NCI-H446 (cell line): ENCODE measurements at regions not wholly inside any gene's neighbourhood (a gene's known extent, or its start where the extent isn't known, plus 50 kb on each side); places are given as distances from the start of the nearest gene placed in this dataset.

ENCODE experiments used
- DNase-seq, 2 experiments: peaks; one replicate each; lab custom pipeline; 2025; lab: John Stamatoyannopoulos, UW

- DNase-seq: no peak
These were observed 434.2 kb upstream of the MYT1L start for GRCh38 chr2:2765176-2765800.

DNA sequence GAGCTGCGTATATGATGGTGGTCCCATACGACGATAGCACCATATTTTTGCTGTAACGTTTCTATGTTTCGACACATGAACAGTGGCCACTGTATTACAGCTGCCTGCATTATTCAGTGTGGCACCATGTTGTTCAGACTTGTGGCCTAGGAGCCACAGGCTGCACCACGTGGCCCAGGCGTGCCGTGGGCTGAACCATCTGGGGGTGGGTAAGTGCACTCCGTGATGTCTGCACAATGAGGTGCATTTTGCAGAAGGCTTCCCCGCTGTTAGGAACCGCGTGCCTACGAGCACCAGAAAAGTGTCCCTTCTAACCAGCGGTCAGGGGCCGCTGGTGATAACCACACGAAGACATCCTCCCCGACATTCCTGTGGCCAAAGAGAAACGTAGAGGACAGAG lies 433.7 kb upstream of the MYT1L start:
- DNase-seq: no peak

GRCh38 chr2:2764001-2764355 lies 432.9 kb upstream of the MYT1L start:
- peak; percentile 23 to 32 for DNase-seq

GRCh38 chr2:2763351-2764000 lies 432.4 kb upstream of the MYT1L start:
- DNase-seq: no peak

DNA sequence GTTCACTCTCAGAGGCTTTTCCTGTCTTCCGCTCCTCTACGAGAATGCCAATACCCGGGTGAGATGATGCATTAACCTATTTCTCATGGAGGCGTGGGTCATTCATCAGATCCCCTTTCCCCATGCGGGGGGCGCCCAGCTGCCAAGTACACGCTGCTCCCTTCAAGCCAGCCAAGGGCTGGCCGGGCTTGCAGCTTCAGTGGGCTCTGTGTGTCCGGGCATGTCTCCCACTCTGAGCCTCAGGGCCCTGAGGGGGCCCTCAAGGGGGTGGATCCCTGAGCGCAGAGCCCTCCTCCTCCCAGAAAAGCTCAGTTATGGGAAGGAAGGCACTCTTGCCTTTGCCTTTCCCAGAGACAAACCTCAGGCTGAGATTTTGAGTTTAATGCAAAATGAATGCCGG lies 431.8 kb upstream of the MYT1L start:
- peak in 1 of 2 experiments; percentile 20 for DNase-seq

DNA sequence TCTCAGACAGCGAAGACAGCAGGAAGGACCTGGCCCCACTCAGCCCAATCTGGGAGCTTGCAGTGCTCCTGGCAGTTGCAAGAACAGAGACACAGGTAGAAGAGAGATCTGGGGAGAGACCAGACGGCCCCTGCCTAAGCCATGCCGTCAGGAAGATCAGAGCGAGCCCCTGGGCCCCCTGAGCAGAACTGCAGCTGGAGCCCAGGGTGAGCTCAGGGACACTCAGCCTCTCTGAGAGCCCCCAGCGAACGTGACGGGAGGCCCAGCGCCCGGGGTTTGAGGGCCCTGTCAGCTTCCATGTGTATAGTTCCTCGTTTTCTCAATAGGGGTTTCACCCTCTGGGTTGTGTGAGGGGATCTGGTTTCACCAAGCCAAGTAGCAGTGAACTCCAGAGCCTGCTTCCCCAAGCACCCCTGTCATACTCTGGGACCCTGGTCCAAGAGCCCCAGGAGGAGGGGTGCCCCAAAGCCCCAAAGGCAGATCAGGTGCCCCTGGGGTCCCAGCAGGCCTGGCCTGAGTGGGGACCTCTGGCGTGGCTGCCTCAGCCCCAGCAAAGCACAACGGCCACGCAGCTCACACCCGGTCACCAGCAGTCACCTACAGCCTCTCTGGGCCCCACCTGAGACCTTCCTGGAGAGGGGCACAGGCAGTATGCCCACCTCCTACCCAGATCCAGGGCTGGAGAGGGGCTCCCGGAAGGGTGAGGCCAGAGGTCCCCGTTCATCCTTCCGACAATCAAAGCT lies 431.3 kb upstream of the MYT1L start:
- no peak for DNase-seq

- DNase-seq: no peak
These were observed 427.8 kb upstream of the MYT1L start for GRCh38 chr2:2758793-2759367.

GRCh38 chr2:2757764-2758163 lies 426.7 kb upstream of the MYT1L start:
- DNase-seq: no peak

- DNase-seq: no peak
These were observed 425.8 kb upstream of the MYT1L start for GRCh38 chr2:2756886-2757285.

- no peak for DNase-seq
These were observed 424.9 kb upstream of the MYT1L start for GRCh38 chr2:2755990-2756389.

GRCh38 chr2:2754940-2755339 lies 423.9 kb upstream of the MYT1L start:
- DNase-seq: no peak

DNA sequence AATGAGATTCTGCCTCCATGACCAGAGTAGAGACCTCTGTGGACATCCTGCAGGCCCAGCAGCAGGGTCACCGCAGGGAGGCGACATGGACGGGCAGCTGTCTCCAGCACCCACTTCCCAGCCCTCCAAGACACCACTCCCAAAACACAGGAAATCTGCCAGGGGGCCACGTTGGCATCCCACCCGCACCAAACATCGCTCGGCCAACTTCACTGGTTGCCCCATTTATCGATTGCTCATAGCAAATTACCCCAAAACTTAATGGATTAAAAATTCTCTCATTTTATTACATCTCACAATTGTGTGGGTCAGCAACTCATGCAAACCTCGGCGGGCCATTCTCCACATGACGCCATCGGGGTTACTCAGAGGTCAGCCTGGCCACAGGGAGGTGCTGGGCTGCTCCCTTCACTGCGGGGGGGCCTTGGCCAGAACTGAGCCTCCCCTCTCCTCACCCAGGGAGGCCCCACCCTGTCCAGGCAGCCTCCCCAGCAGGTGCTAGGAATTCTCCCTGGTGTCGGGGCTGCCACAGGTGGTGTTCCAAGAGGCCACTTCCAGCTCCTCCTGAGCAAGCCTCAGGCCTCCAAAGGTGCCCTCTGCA lies 420.7 kb upstream of the MYT1L start:
- DNase-seq: no peak

DNA sequence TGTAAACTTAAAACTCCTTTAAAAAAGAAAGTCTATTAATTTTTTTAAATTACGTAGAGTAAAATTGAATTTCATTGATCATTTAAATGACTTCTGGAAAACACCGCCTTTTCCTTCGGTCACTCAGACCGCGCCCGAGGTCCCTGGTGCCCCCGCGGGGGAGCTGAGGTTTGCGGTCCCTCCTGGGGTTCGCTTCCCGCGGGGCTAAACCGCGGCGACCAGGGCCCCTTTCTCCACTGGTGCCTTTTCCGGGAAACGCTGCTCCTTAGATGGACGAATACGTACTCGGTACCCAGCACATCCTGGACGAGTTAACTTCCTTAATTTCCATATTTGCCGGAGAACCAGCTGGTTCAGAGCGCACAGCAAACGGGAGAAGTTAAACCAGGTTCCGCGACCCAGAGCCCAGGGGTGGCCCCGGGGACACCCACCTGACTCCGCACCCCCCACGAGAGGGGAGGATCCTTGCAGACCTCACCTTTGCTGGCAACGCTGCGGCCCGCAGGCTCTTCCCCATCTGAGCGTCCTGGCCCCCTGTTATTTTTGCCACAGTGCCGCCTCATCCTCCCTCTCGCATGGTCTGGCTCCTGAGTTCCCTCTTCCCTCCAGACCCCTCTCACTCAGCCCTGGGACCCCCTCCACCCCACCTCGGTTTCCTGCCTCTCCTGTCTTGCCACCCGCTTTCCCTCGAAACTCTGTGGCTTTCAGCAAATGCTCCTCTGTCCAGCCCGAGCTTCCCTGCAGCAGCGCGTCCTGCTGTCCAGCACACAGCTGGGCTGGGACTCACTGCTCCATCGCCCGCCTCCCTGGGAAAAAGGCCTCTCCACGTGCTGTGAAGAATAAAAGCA lies 420.0 kb upstream of the MYT1L start:
- DNase-seq: no peak

DNA sequence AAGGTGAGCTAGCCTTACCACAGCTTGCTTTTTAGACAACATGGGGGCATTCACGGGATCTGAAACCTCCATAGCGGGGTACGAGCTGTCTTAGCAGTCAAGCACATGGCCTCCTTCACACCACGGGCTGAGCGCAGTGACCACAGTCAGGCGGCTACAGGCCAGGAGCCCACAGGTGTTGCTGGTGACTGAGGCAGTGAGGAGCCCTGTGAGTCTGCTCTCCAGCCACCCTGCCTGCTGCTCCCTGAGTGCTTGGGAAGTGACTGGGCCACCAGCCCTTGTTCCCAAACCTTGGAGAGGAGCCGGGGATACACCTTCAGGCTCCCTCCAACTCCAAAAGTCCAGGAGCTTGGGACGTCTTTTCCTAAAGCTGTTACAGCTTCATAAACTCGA lies 418.1 kb upstream of the MYT1L start:
- DNase-seq: no peak

- DNase-seq: no peak
These were observed 417.5 kb upstream of the MYT1L start for GRCh38 chr2:2748399-2749205.

DNA sequence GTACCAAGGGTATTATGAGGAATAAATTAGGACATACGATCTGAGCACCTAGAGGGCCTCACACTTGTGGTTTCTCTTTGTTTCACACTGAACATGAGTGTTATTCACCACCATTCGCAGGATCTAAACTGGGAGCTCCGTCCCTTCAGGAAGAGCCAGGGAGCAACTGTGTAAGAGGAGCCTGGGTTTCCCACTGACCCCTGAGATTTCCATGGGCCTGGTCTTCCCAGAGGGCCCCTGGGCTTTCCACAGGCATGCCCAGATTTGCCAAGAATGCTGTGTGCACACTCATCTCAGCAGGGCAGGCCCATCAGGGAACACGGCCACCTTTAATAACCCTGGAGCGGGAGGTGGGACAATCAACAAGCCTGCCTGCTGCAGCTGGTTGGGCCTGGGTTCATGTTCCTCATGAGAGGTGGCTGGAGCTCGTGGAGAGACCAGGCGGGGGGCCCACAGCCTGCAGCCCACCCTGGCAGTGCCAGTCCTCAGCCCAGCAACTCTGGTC lies 416.8 kb upstream of the MYT1L start:
- DNase-seq: no peak

DNA sequence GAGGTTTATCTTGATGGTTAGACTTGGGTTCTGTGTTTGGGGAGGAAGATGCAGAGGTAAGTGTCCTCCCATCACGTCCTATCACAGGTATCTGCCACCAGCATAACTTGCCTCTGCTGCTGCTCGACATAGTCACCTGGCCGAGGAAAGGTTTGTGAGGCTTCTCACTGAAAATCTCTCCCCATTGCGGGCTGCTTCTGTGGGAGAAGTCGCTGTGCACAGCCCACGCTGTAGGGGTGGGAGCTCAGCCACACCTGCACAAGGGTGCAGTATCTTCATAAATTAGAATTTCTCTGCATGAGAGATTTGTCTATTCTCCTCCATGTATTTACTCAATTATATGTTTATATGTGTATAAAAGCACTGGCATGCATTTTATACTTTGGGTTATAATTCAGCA lies 415.7 kb upstream of the MYT1L start:
- DNase-seq: no peak

GRCh38 chr2:2744958-2745715 lies 414.1 kb upstream of the MYT1L start:
- DNase-seq: no peak

- no peak for DNase-seq
These were observed 413.0 kb upstream of the MYT1L start for GRCh38 chr2:2744107-2744506.

DNA sequence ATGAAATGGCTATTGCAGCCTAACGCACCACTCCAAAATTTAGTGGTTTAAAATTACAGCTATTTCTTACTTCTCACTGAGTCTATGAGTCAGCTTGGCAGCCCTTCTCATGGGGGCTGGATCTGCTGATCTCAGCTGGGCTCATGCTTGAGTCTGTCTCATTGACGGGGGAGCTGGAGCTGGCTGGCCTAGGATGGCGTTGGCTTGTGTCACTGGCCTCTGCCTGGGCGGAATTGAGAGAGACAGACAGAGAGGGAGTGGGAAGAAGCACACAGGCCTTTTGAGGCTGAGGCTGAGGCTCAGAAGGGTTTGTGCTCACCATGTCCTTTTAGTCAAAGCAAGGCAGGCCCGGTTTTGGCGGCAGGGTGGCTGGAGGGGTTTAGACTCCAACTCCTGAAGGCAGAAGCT lies 412.1 kb upstream of the MYT1L start:
- peak; percentile 88 to 92 for DNase-seq
